Stimulated activated CD4-positive, alpha-beta T cell treated with anti-CD3 and anti-CD28 coated beads, Interleukin-4, amount 100 ng/mL, for 24 hours (primary cell): ENCODE measurements at regions not wholly inside any gene's neighbourhood (a gene's known extent, or its start where the extent isn't known, plus 50 kb on each side); places are given as distances from the start of the nearest gene placed in this dataset.
"Not testable (repeated sequence)": the region's sequence is repeated elsewhere in the genome, so short reads cannot be mapped to it uniquely, and the experiment has no call there.

Source experiments
- DNase-seq: peaks from one replicate; pipeline ENCODE4 v3.0.0-alpha.2; 2020

- no peak for DNase-seq
Observed at GRCh38 chr10:63675171-63675570, 154.0 kb downstream of the REEP3 start.

GRCh38 chr10:63677001-63677400 lies 155.8 kb downstream of the REEP3 start:
- DNase-seq, result no peak

GRCh38 chr10:63680545-63680944 lies 159.3 kb downstream of the REEP3 start:
- not testable (repeated sequence) for DNase-seq

GRCh38 chr10:63681993-63682697 lies 160.9 kb downstream of the REEP3 start:
- DNase-seq, result no peak

- DNase-seq, result not testable (repeated sequence)
Observed at GRCh38 chr10:63682698-63683052, 161.5 kb downstream of the REEP3 start.

- DNase-seq, result no peak
Observed at GRCh38 chr10:63683223-63683622, 162.0 kb downstream of the REEP3 start.

GRCh38 chr10:63683686-63684085 lies 162.5 kb downstream of the REEP3 start:
- no peak for DNase-seq

- DNase-seq, result no peak
Observed at GRCh38 chr10:63684257-63684936, 163.2 kb downstream of the REEP3 start.

- DNase-seq, result no peak
Observed at GRCh38 chr10:63689768-63690167, 168.6 kb downstream of the REEP3 start.

GRCh38 chr10:63692220-63692896 lies 171.2 kb downstream of the REEP3 start:
- no peak for DNase-seq

- not testable (repeated sequence) for DNase-seq
Observed at GRCh38 chr10:63693021-63693420, 171.8 kb downstream of the REEP3 start.

GRCh38 chr10:63696205-63696604 lies 175.0 kb downstream of the REEP3 start:
- DNase-seq, result no peak

- DNase-seq, result no peak
Observed at GRCh38 chr10:63697956-63698786, 177.0 kb downstream of the REEP3 start.

- no peak for DNase-seq
Observed at GRCh38 chr10:63698787-63699150, 177.6 kb downstream of the REEP3 start.

GRCh38 chr10:63699785-63700613 lies 178.8 kb downstream of the REEP3 start:
- DNase-seq, result peak; percentile 31

GRCh38 chr10:63700631-63701156 lies 179.5 kb downstream of the REEP3 start:
- no peak for DNase-seq

GRCh38 chr10:63702092-63702491 lies 180.9 kb downstream of the REEP3 start:
- DNase-seq, result no peak

GRCh38 chr10:63703113-63703670 lies 182.0 kb downstream of the REEP3 start:
- no peak for DNase-seq

GRCh38 chr10:63703740-63704345 lies 182.6 kb downstream of the REEP3 start:
- DNase-seq, result no peak

GRCh38 chr10:63707254-63707910 lies 186.2 kb downstream of the REEP3 start:
- DNase-seq, result peak; percentile 50

GRCh38 chr10:63708421-63708820 lies 187.2 kb downstream of the REEP3 start:
- no peak for DNase-seq
